HCT116 (cell line): ENCODE measurements at regions not wholly inside any gene's neighbourhood (a gene's known extent, or its start where the extent isn't known, plus 50 kb on each side); places are given as distances from the start of the nearest gene placed in this dataset.

Experiments
- ATAC-seq: fragments of 200-7000 bp; cut with Tn5 transposase; 2 replicates; pipeline ENCODE4 v1.9.1; 2020; ENCODE audit warnings: mild to moderate bottlenecking, moderate library complexity
- BruUV-seq: library from RNA; stranded (reverse); fragments of 400-500 nt; replicated peaks from 2 replicates; lab custom pipeline; 2021; lab: Mats Ljungman, UMichigan
- CTCF ChIA-PET: fragments of 300-600 bp; sonication (Branson Sonifier 250); formaldehyde crosslinking; loops from one replicate; lab custom pipeline; 2021; ENCODE audit warnings: antibody characterized with exemption; lab: Charles Lee
- POLR2A ChIA-PET: fragments of 300-600, 350-600 bp; sonication (Branson Sonifier 250); formaldehyde crosslinking; loops from one replicate; lab custom pipeline; 2021; ENCODE audit warnings: antibody characterized with exemption; lab: Charles Lee
- RAD21 ChIA-PET, 2 experiments: fragments of 300-600 bp; sonication (Branson Sonifier 250); formaldehyde crosslinking; loops; one replicate each; lab custom pipeline; 2023; ENCODE audit warnings: low total read pairs in 2 of 2; ENCODE audit not compliant: uncharacterized antibody in 2 of 2, unreplicated experiment in 2 of 2, low non-redundant PET in 1 of 2; lab: Charles Lee
- DNase-seq: peaks from one replicate; pipeline ENCODE4 v3.0.0-alpha.2; 2010; ENCODE audit warnings: low read depth, low spot score
- H2AFZ ChIP-seq: fragments of 200-600 bp; shearing (Covaris generic), sonication (generic); 2 replicates; pipeline ENCODE4 v1.6.1; 2017; ENCODE audit warnings: low read depth, mixed run types, mixed read lengths, antibody characterized with exemption, low read length; ENCODE audit not compliant: poor library complexity, severe bottlenecking
- H3K27ac ChIP-seq: 2 replicates; pipeline ENCODE4 v1.5.1; 2012; ENCODE audit warnings: low read depth, low read length
- H3K27me3 ChIP-seq: fragments of 200-600 bp; sonication (generic); 2 replicates; pipeline ENCODE4 v1.6.1; 2016; ENCODE audit warnings: mixed run types, low read length, mixed read lengths; ENCODE audit not compliant: insufficient read depth
- H3K36me3 ChIP-seq, 2 experiments: fragments of 200-500 bp in 1 of 2; fragments of 200-600 bp in 1 of 2; sonication (Bioruptor generic) in 1 of 2; sonication (generic) in 1 of 2; 2 replicates each; pipeline versions ENCODE4 v1.5.1 to v1.6.1; 2014 to 2016; ENCODE audit warnings: low read length in 2 of 2, inconsistent platforms in 1 of 2, mixed read lengths in 1 of 2, mixed run types in 1 of 2; ENCODE audit not compliant: insufficient read depth in 2 of 2, control insufficient read depth in 1 of 2
- H3K4me1 ChIP-seq, 2 experiments: fragments of 200-600 bp in 1 of 2; sonication (generic) in 1 of 2; 2 replicates each; pipeline versions ENCODE4 v1.5.1 to v1.6.1; 2012 to 2017; ENCODE audit warnings: low read length in 2 of 2, inconsistent platforms in 1 of 2, mild to moderate bottlenecking in 1 of 2, mixed read lengths in 1 of 2, mixed run types in 1 of 2, moderate library complexity in 1 of 2; ENCODE audit not compliant: insufficient read depth in 2 of 2, control insufficient read depth in 1 of 2
- H3K4me2 ChIP-seq: fragments of 200-600 bp; sonication (generic); 2 replicates; pipeline ENCODE4 v1.6.1; 2017; ENCODE audit warnings: mixed run types, low read length, mixed read lengths
- H3K4me3 ChIP-seq, 2 experiments: fragments of 200-600 bp in 1 of 2; sonication (generic) in 1 of 2; replicated peaks in 1 of 2; 2 replicates each; pipeline ENCODE4 v1.5.1; 2011 to 2016; ENCODE audit warnings: low read length in 2 of 2, control low read depth in 1 of 2, low read depth in 1 of 2, mild to moderate bottlenecking in 1 of 2, mixed read lengths in 1 of 2, mixed run types in 1 of 2
- H3K79me2 ChIP-seq: fragments of 200-600 bp; sonication (generic); 2 replicates; pipeline ENCODE4 v1.6.1; 2017; ENCODE audit warnings: mild to moderate bottlenecking, mixed run types, low read length, moderate library complexity, mixed read lengths; ENCODE audit not compliant: insufficient read depth
- H3K9ac ChIP-seq: fragments of 200-600 bp; sonication (generic); 2 replicates; pipeline ENCODE4 v1.6.1; 2016; ENCODE audit warnings: low read length, mixed read lengths
- H3K9me2 ChIP-seq: fragments of 200-600 bp; sonication (generic), shearing (Covaris generic); 2 replicates; pipeline ENCODE4 v1.6.1; 2017; ENCODE audit warnings: mixed run types, mild to moderate bottlenecking, moderate library complexity; ENCODE audit not compliant: insufficient read depth
- H3K9me3 ChIP-seq, 2 experiments: fragments of 200-500 bp in 1 of 2; fragments of 200-600 bp in 1 of 2; sonication (Bioruptor generic) in 1 of 2; sonication (generic) in 1 of 2; 2 replicates each; pipeline ENCODE4 v1.6.1; 2014 to 2017; ENCODE audit warnings: low read length in 2 of 2, mixed read lengths in 2 of 2, inconsistent platforms in 1 of 2, low read depth in 1 of 2, mild to moderate bottlenecking in 1 of 2, mixed run types in 1 of 2, moderate library complexity in 1 of 2; ENCODE audit not compliant: control insufficient read depth in 1 of 2, insufficient read depth in 1 of 2
- H4K20me1 ChIP-seq: fragments of 200-600 bp; sonication (generic), shearing (Covaris generic); 2 replicates; pipeline ENCODE4 v1.6.1; 2017; ENCODE audit warnings: mixed run types, mild to moderate bottlenecking, moderate library complexity; ENCODE audit not compliant: insufficient read depth
- EGR1 ChIP-seq: IDR thresholded peaks from 2 replicates; pipeline ENCODE4 v1.6.1; 2012; ENCODE audit warnings: low read depth
- EZH2 ChIP-seq: fragments of 200-600 bp; sonication (generic); IDR thresholded peaks from 2 replicates; pipeline ENCODE4 v1.6.1; 2017; ENCODE audit warnings: antibody characterized with exemption, mixed run types
- FOSL1 ChIP-seq: IDR thresholded peaks from 2 replicates; pipeline ENCODE4 v1.6.1; 2012; ENCODE audit warnings: low read depth
- JUND ChIP-seq: IDR thresholded peaks from 2 replicates; pipeline ENCODE4 v1.6.1; 2012
- MAX ChIP-seq: IDR thresholded peaks from 2 replicates; pipeline ENCODE4 v1.6.1; 2012
- POLR2A ChIP-seq: IDR thresholded peaks from 2 replicates; pipeline ENCODE4 v1.7.0; 2011; ENCODE audit warnings: borderline replicate concordance; ENCODE audit not compliant: insufficient read depth, insufficient read length; ENCODE audit errors: extremely low read depth
- TCF7L2 ChIP-seq: IDR thresholded peaks from 2 replicates; pipeline ENCODE4 v1.7.0; 2011; ENCODE audit warnings: borderline replicate concordance, inconsistent platforms; ENCODE audit not compliant: insufficient read depth, insufficient read length; ENCODE audit errors: extremely low read depth
- YY1 ChIP-seq: IDR thresholded peaks from 2 replicates; pipeline ENCODE4 v1.6.1; 2011; ENCODE audit warnings: low read length, low read depth, moderate library complexity, mild to moderate bottlenecking; ENCODE audit not compliant: insufficient replicate concordance; ENCODE audit errors: extremely low read depth
- ZBTB33 ChIP-seq: IDR thresholded peaks from 2 replicates; pipeline ENCODE4 v1.6.1; 2011; ENCODE audit warnings: mild to moderate bottlenecking, low read length, moderate library complexity; ENCODE audit not compliant: insufficient replicate concordance; ENCODE audit errors: extremely low read depth
- ZFX ChIP-seq: fragments of 450-650 bp; IDR thresholded peaks from 2 replicates; pipeline ENCODE4 v1.6.1; 2017
- intact Hi-C: fragments of 100-400 bp; cut with micrococcal nuclease; formaldehyde crosslinking; loops from 2 replicates; pipeline ENCODE4 v1.10.0; 2022

- H3K79me2 ChIP-seq: no peaks in the 10 kb centered on the region
- H4K20me1 ChIP-seq: no peaks in the 10 kb centered on the region
- H3K27ac ChIP-seq: no peak overlapping the region
- H3K9ac ChIP-seq: no peak overlapping the region
- no peak overlapping the region for H3K4me2 ChIP-seq
- ATAC-seq (no peak), DNase-seq (no peak)
- H2AFZ ChIP-seq: no peak overlapping the region
- RAD21 ChIA-PET: no interaction called here
- CTCF ChIA-PET: no interaction called here
- no peak overlapping the region for H3K4me3 ChIP-seq
- intact Hi-C loops: no loop called here
- TF ChIP-seq TCF7L2 (no peak), EGR1 (no peak), MAX (no peak), ZFX (no peak)
- no peaks in the 10 kb centered on the region for H3K27me3 ChIP-seq
- no peaks in the 10 kb centered on the region for H3K9me3 ChIP-seq
- BruUV-seq: no TSS peak
- H3K4me1 ChIP-seq: no peaks in the 10 kb centered on the region
- no peaks in the 10 kb centered on the region for H3K9me2 ChIP-seq
- H3K36me3 ChIP-seq: no peaks in the 10 kb centered on the region
- POLR2A ChIA-PET: no interaction called here
Measured at GRCh38 chr2:56476509-56477071, 292.8 kb downstream of the CCDC85A start.

- RAD21 ChIA-PET: no interaction called here
Measured at GRCh38 chr2:56478027-56478426, 294.2 kb downstream of the CCDC85A start.

More at GRCh38 chr2:56478027-56478426, 294.2 kb downstream of the CCDC85A start:
- no peaks in the 10 kb centered on the region for H3K9me2 ChIP-seq
- no peaks in the 10 kb centered on the region for H4K20me1 ChIP-seq
- BruUV-seq: no TSS peak
- no peak overlapping the region for H3K4me3 ChIP-seq
- H3K27me3 ChIP-seq: no peaks in the 10 kb centered on the region
- no peak for DNase-seq
- H3K9ac ChIP-seq: no peak overlapping the region
- H3K4me2 ChIP-seq: no peak overlapping the region
- H3K9me3 ChIP-seq: no peaks in the 10 kb centered on the region
- H3K36me3 ChIP-seq: no peaks in the 10 kb centered on the region
- no peaks in the 10 kb centered on the region for H3K79me2 ChIP-seq
- H2AFZ ChIP-seq: no peak overlapping the region
- intact Hi-C loops: no loop called here
- CTCF ChIA-PET: no interaction called here
- ATAC-seq: no peak
- H3K4me1 ChIP-seq: no peaks in the 10 kb centered on the region
- no peak for TF ChIP-seq TCF7L2
- TF ChIP-seq POLR2A: no peak
- TF ChIP-seq EZH2: no peak
- no peak for TF ChIP-seq JUND
- TF ChIP-seq YY1: no peak
- TF ChIP-seq ZBTB33: no peak
- no peak for TF ChIP-seq FOSL1
- POLR2A ChIA-PET: no interaction called here
- no peak overlapping the region for H3K27ac ChIP-seq
